ENCODE measurements at regions not wholly inside any gene's neighbourhood (a gene's known extent, or its start where the extent isn't known, plus 50 kb on each side); places are given as distances from the start of the nearest gene placed in this dataset.

- peak; percentile 93 for TF ChIP-seq PAXIP1 (CRISPR knock-in tag; conservative IDR thresholded peaks at IDR 0.05)
- TF ChIP-seq RERE (CRISPR knock-in tag; IDR thresholded peaks at IDR 0.05; ENCODE audit: low read depth), result peak; percentile 75
- TF ChIP-seq MIXL1 (CRISPR knock-in tag; IDR thresholded peaks at IDR 0.05), result peak; percentile 94
- TF ChIP-seq KLF13 (CRISPR knock-in tag; IDR thresholded peaks at IDR 0.05), result no peak
- no peak for TF ChIP-seq ZNF3 (CRISPR knock-in tag; IDR thresholded peaks at IDR 0.05)
- peak; percentile 56; the same call in 1 of the 2 replicates for TF ChIP-seq HMG20A (CRISPR knock-in tag; IDR thresholded peaks at IDR 0.05; ENCODE audit: borderline replicate concordance)
- no peak for TF ChIP-seq NFATC3 (CRISPR knock-in tag; IDR thresholded peaks at IDR 0.05)
- TF ChIP-seq SMC3 (IDR thresholded peaks at IDR 0.05; ENCODE audit: low read length), result peak; percentile 40; the same call in 1 of the 2 replicates
- no peak for TF ChIP-seq SETDB1 (CRISPR knock-in tag; IDR thresholded peaks at IDR 0.05; ENCODE audit: borderline replicate concordance)
- TF ChIP-seq NFIC (IDR thresholded peaks at IDR 0.05; ENCODE audit: low read length), result peak; percentile 91; the same call in 1 of the 2 replicates
- peak; percentile 10; the same call in 1 of the 2 replicates for TF ChIP-seq RAD21 (CRISPR knock-in tag; IDR thresholded peaks at IDR 0.05)
- TF ChIP-seq PPARG (CRISPR knock-in tag; conservative IDR thresholded peaks at IDR 0.05), result peak; percentile 70; the same call in 1 of the 2 replicates
- TF ChIP-seq THAP11 (CRISPR knock-in tag; IDR thresholded peaks at IDR 0.05), result peak; percentile 40
- no peak for TF ChIP-seq NPAS2 (CRISPR knock-in tag; IDR thresholded peaks at IDR 0.05; ENCODE audit: borderline replicate concordance)
- no peak for TF ChIP-seq MEF2D (CRISPR knock-in tag; IDR thresholded peaks at IDR 0.05)
- no peak for TF ChIP-seq CHCHD3 (CRISPR knock-in tag; IDR thresholded peaks at IDR 0.05)
- peak; percentile 86 for TF ChIP-seq CREM (IDR thresholded peaks at IDR 0.05)
- TF ChIP-seq CREM (CRISPR knock-in tag; IDR thresholded peaks at IDR 0.05), result no peak
- TF ChIP-seq KLF16 (CRISPR knock-in tag; IDR thresholded peaks at IDR 0.05), result peak in 1 of 2 experiments; percentile 69; a peak in 2 of 4 replicates
- no peak for TF ChIP-seq KDM1A (CRISPR knock-in tag; IDR thresholded peaks at IDR 0.05)
- peak; percentile 90 for TF ChIP-seq ARID3A (IDR thresholded peaks at IDR 0.05; ENCODE audit: low read depth, low read length)
Observed at GRCh38 chr14:38605193-38606114, 349.6 kb upstream of the CLEC14A start (continued).

All from HepG2 (cell line).